A549 (cell line): ENCODE measurements at regions not wholly inside any gene's neighbourhood (a gene's known extent, or its start where the extent isn't known, plus 50 kb on each side); places are given as distances from the start of the nearest gene placed in this dataset.
A peak's percentile ranks its signal among the peaks of the same experiment; 100 is the strongest.

Experiments used
- ATAC-seq, 2 experiments: fragments of 200-7000 bp in 1 of 2; fragments of >200 bp in 1 of 2; cut with Nextera tagmentation in 1 of 2; cut with Tn5 transposase in 1 of 2; 3 replicates each; pipeline versions ENCODE4 v1.8.0 to v1.9.1; 2018 to 2020; ENCODE audit warnings: mild to moderate bottlenecking in 1 of 2, moderate library complexity in 1 of 2
- CTCF ChIA-PET: fragments of 300-600 bp; sonication (Branson Sonifier 250); formaldehyde crosslinking; extraction: SDS; loops from one replicate; lab custom pipeline; 2021; ENCODE audit warnings: antibody characterized with exemption, inconsistent platforms; lab: Yijun Ruan, JAX
- POLR2A ChIA-PET: fragments of 350-600 bp; formaldehyde crosslinking; extraction: SDS; loops from one replicate; lab custom pipeline; 2021; ENCODE audit warnings: antibody characterized with exemption, inconsistent platforms; lab: Yijun Ruan, JAX
- DNase-seq, 2 experiments: peaks; one replicate each; pipeline versions ENCODE4 v3.0.0 to v3.0.0-alpha.2; 2011 to 2016; ENCODE audit warnings: low read depth in 1 of 2, low spot score in 1 of 2
- FAIRE-seq: peaks from 2 replicates; lab custom pipeline; 2011; peaks lifted over from hg19 to GRCh38; lab: Jason Lieb, UNC
- H3K27ac ChIP-seq, 2 experiments: fragments of >200 bp; sonication (Bioruptor Twin); formaldehyde crosslinking; 3 replicates each; pipeline ENCODE4 v1.5.1; 2016 to 2017
- H3K4me1 ChIP-seq: fragments of >200 bp; sonication (Bioruptor Twin); formaldehyde crosslinking; 3 replicates; pipeline ENCODE4 v1.6.1; 2016
- H3K4me2 ChIP-seq: fragments of >200 bp; sonication (Bioruptor Twin); formaldehyde crosslinking; 3 replicates; pipeline ENCODE4 v1.6.1; 2016
- H3K4me3 ChIP-seq: fragments of >200 bp; sonication (Bioruptor Twin); formaldehyde crosslinking; 3 replicates; pipeline ENCODE4 v1.5.1; 2016
- H3K9me3 ChIP-seq: fragments of >200 bp; sonication (Bioruptor Twin); formaldehyde crosslinking; 3 replicates; pipeline ENCODE4 v1.6.1; 2016
- CBX2 ChIP-seq: fragments of 200-600 bp; sonication (generic); IDR thresholded peaks from 2 replicates; pipeline ENCODE4 v1.6.1; 2016; ENCODE audit warnings: low read depth, mild to moderate bottlenecking, borderline replicate concordance
- CBX8 ChIP-seq: fragments of 200-600 bp; sonication (generic); IDR thresholded peaks from 2 replicates; pipeline ENCODE4 v1.6.1; 2016
- CHD2 ChIP-seq: fragments of 150-350 bp; IDR thresholded peaks from 2 replicates; pipeline ENCODE4 v1.6.1; 2014; ENCODE audit warnings: low read length; ENCODE audit not compliant: partially characterized antibody
- CHD4 ChIP-seq: fragments of 200-600 bp; sonication (generic); IDR thresholded peaks from 2 replicates; pipeline ENCODE4 v1.6.1; 2016; ENCODE audit warnings: antibody characterized with exemption, mild to moderate bottlenecking, borderline replicate concordance
- EHF ChIP-seq: fragments of 250-450 bp; sonication (Bioruptor Pico); IDR thresholded peaks from 2 replicates; pipeline ENCODE4 v1.5.0; 2020; ENCODE audit warnings: mild to moderate bottlenecking
- EHMT2 ChIP-seq: fragments of 200-600 bp; sonication (generic); IDR thresholded peaks from 2 replicates; pipeline ENCODE4 v1.6.1; 2016; ENCODE audit warnings: antibody characterized with exemption, low read depth, mild to moderate bottlenecking, moderate library complexity
- FOSL2 ChIP-seq, 2 experiments: fragments of 450-650 bp in 1 of 2; fragments of >200 bp in 1 of 2; sonication (Bioruptor Twin) in 1 of 2; formaldehyde crosslinking; IDR thresholded peaks; 2 replicates each; pipeline versions ENCODE4 v1.5.0 to v1.6.1; 2016 to 2020; ENCODE audit warnings: mild to moderate bottlenecking in 1 of 2, moderate library complexity in 1 of 2
- GATA3 ChIP-seq: IDR thresholded peaks from 2 replicates; pipeline ENCODE4 v1.6.1; 2012; ENCODE audit warnings: borderline replicate concordance
- HDAC2 ChIP-seq: fragments of 200-600 bp; sonication (generic); IDR thresholded peaks from 2 replicates; pipeline ENCODE4 v1.6.1; 2016
- HEYL ChIP-seq: fragments of 250-450 bp; sonication (Bioruptor Pico); IDR thresholded peaks from 2 replicates; pipeline ENCODE4 v1.8.0; 2021; ENCODE audit warnings: mild to moderate bottlenecking, moderate library complexity
- HOXB5 ChIP-seq: fragments of 250-450 bp; sonication (Bioruptor Pico); IDR thresholded peaks from 2 replicates; pipeline ENCODE4 v1.5.0; 2020; ENCODE audit warnings: mild to moderate bottlenecking, moderate library complexity
- KDM5A ChIP-seq: fragments of 200-600 bp; sonication (generic); IDR thresholded peaks from 2 replicates; pipeline ENCODE4 v1.6.1; 2016; ENCODE audit warnings: antibody characterized with exemption, mild to moderate bottlenecking
- MAZ ChIP-seq: fragments of 150-350 bp; IDR thresholded peaks from 2 replicates; pipeline ENCODE4 v1.6.1; 2014; ENCODE audit warnings: antibody characterized with exemption, low read depth, low read length, borderline replicate concordance
- MYC ChIP-seq: IDR thresholded peaks from 2 replicates; pipeline ENCODE4 v1.6.1; 2012; ENCODE audit warnings: mild to moderate bottlenecking, inconsistent platforms, low read length, improper control_type of control experiment, borderline replicate concordance
- NPAS2 ChIP-seq: fragments of 250-450 bp; sonication (Bioruptor Pico); IDR thresholded peaks from 2 replicates; pipeline ENCODE4 v1.8.0; 2022; ENCODE audit warnings: mild to moderate bottlenecking, moderate library complexity, borderline replicate concordance
- PHF8 ChIP-seq: fragments of 200-600 bp; sonication (generic); IDR thresholded peaks from 2 replicates; pipeline ENCODE4 v1.6.1; 2016; ENCODE audit warnings: low read depth, mild to moderate bottlenecking, antibody characterized with exemption, moderate library complexity, borderline replicate concordance
- RARB ChIP-seq: fragments of 250-450 bp; sonication (Bioruptor Pico); IDR thresholded peaks from 2 replicates; pipeline ENCODE4 v1.8.0; 2021; ENCODE audit warnings: mild to moderate bottlenecking, moderate library complexity
- ZFP36 ChIP-seq: fragments of 450-650 bp; IDR thresholded peaks from 2 replicates; pipeline ENCODE4 v1.6.1; 2014; ENCODE audit warnings: borderline replicate concordance; ENCODE audit not compliant: partially characterized antibody
- WGBS: methylation state at CpG from one replicate; pipeline ENCODE4 v1.1.6; 2017; ENCODE audit errors: missing lambda C conversion rate; 5-methylcytosine and 5-hydroxymethylcytosine counted together
- TF ChIP-seq, protein P1 (sequence below): fragments of >200 bp; sonication (Bioruptor Twin); formaldehyde crosslinking; IDR thresholded peaks from 3 replicates; pipeline ENCODE4 v1.6.1; 2016
- TF ChIP-seq, protein P2 (sequence below): fragments of 250-450 bp; sonication (Bioruptor Pico); IDR thresholded peaks from 2 replicates; pipeline ENCODE4 v1.5.0; 2020; ENCODE audit warnings: low read depth, mild to moderate bottlenecking, moderate library complexity
- TF ChIP-seq, protein P3 (sequence below): fragments of 150-350 bp; IDR thresholded peaks from 2 replicates; pipeline ENCODE4 v1.6.1; 2014; ENCODE audit warnings: low read depth, mild to moderate bottlenecking, low read length

DNA sequence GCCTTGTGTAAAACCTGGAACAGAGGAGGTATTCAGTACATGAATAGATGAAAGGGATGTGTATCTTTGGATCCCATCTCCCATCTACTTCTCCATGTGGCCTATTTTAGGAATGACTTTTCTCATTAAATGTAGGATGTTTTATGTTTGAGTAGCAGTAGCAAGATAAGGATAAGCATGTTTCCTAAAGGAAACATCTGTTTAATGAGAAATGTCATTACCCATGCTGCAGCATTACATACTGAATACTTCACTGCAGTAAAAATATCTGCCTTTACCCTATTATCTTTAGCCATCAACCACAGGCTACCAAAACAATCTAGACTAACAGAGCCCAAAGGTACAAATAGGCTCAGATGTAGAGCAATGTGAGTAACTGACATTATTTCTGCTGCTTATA lies 419.2 kb upstream of the CYRIA start:
- TF ChIP-seq HEYL (CRISPR knock-in tag) (no peak), RARB (CRISPR knock-in tag) (no peak)
- TF ChIP-seq, all 56 proteins: peak for 0
- no peak for DNase-seq
- ATAC-seq: no peak
- ChIA-PET CTCF (no interaction called here), POLR2A (no interaction called here)
- FAIRE-seq: no peak
- Histone ChIP-seq H3K4me2 (no peak overlapping the region), H3K4me1 (no peaks in the 10 kb centered on the region), H3K9me3 (0 out of 3 replicates have a peak, but pooled peaks cover 4% of the 10 kb centered on the region), H3K4me3 (no peak overlapping the region), H3K27ac (no peak overlapping the region)

DNA sequence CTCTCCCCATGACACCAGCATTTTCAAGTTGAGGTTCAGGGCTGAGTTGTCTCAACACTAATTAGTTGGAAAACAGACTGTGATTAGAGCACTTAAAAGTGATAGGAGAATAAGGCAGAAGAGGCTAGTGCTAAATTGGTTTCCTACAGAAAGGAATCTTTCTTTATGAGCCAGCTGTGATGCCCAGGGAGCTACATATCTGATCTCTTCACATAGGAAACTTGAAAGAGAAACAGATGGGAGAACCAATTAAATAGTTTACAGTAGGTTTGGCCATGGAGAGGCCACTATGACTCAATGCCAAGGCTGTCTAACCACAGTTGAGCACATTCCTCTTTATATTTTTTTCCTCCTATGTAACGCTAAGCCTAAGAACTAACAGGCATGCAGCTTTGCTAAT lies 418.3 kb upstream of the CYRIA start:
- ChIA-PET POLR2A (no interaction called here), CTCF (no interaction called here)
- Histone ChIP-seq H3K27ac (no peak overlapping the region), H3K4me2 (no peak overlapping the region), H3K4me1 (no peaks in the 10 kb centered on the region), H3K4me3 (no peak overlapping the region), H3K9me3 (0 out of 3 replicates have a peak, but pooled peaks cover 6% of the 10 kb centered on the region)
- TF ChIP-seq HDAC2 (no peak), KDM5A (no peak), EHMT2 (no peak), CBX2 (no peak), MYC (no peak), PHF8 (no peak), FOSL2 (IDR thresholded peaks at IDR 0.05) (no peak), FOSL2 (CRISPR knock-in tag; IDR thresholded peaks at IDR 0.05) (no peak)
- TF ChIP-seq, protein P1, sequence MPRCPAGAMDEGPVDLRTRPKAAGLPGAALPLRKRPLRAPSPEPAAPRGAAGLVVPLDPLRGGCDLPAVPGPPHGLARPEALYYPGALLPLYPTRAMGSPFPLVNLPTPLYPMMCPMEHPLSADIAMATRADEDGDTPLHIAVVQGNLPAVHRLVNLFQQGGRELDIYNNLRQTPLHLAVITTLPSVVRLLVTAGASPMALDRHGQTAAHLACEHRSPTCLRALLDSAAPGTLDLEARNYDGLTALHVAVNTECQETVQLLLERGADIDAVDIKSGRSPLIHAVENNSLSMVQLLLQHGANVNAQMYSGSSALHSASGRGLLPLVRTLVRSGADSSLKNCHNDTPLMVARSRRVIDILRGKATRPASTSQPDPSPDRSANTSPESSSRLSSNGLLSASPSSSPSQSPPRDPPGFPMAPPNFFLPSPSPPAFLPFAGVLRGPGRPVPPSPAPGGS: no peak
- TF ChIP-seq, protein P2, sequence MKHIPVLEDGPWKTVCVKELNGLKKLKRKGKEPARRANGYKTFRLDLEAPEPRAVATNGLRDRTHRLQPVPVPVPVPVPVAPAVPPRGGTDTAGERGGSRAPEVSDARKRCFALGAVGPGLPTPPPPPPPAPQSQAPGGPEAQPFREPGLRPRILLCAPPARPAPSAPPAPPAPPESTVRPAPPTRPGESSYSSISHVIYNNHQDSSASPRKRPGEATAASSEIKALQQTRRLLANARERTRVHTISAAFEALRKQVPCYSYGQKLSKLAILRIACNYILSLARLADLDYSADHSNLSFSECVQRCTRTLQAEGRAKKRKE: no peak
- 79% methylated on average over 1 of the region's 1 CpG for WGBS
- ATAC-seq (no peak), FAIRE-seq (no peak), DNase-seq (no peak)

DNA sequence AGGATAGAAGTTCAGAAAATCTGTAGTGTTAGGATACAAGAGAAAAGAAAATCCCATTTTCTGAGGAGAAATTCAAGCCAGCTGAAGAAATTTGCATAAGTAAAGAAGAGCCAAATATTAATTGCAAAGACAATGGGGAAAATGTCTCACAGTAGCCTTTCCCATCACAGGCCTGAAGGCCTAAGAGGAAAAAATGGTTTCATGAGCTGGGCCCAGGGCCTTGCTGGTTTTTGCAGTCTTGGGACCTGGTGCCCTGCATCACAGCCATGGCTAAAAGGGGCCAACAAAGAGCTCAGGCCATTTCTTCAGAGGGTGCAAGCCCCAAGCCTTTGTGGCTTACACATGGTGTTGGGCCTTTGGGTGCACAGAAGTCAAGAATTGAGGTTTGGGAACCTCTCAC lies 413.6 kb upstream of the CYRIA start:
- Histone ChIP-seq H3K4me3 (no peak overlapping the region), H3K9me3 (0 out of 3 replicates have a peak, but pooled peaks cover 6% of the 10 kb centered on the region), H3K4me1 (no peaks in the 10 kb centered on the region), H3K4me2 (no peak overlapping the region), H3K27ac (no peak overlapping the region)
- DNase-seq: no peak
- no peak for FAIRE-seq
- ChIA-PET POLR2A (no interaction called here), CTCF (no interaction called here)
- no peak for ATAC-seq
- TF ChIP-seq ZFP36: peak; percentile 27
- no peak for TF ChIP-seq CHD4

DNA sequence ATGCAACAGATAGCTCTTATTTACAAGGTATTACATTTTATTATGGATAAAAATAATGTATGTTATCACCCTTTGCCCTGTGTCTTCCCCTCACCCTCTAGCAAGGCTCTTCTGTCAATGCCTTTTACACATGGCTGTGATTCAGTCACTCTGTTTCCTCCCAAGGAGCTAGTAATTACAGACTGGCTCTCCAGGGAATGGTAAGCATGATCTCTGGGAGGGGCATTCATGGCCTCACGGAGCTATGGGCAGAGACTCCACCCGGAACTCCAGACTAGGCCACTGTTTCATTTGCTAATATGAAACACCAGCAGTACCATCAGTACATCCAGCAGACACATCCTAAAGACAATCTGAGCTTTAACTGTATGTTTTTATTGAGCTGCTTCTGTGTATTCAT lies 410.9 kb upstream of the CYRIA start:
- CTCF ChIA-PET: no interaction called here
- Histone ChIP-seq H3K4me1 (no peaks in the 10 kb centered on the region), H3K27ac (no peak overlapping the region), H3K9me3 (0 out of 3 replicates have a peak, but pooled peaks cover 9% of the 10 kb centered on the region), H3K4me3 (no peak overlapping the region), H3K4me2 (no peak overlapping the region)
- DNase-seq (no peak), ATAC-seq (no peak), FAIRE-seq (no peak)
- POLR2A ChIA-PET: no interaction called here
- TF ChIP-seq CBX8 (no peak), HOXB5 (CRISPR knock-in tag) (no peak), CHD2 (no peak), NPAS2 (CRISPR knock-in tag) (no peak), MAZ (no peak), MYC (no peak), HDAC2 (no peak), EHF (no peak), GATA3 (no peak)
- TF ChIP-seq, protein P3, sequence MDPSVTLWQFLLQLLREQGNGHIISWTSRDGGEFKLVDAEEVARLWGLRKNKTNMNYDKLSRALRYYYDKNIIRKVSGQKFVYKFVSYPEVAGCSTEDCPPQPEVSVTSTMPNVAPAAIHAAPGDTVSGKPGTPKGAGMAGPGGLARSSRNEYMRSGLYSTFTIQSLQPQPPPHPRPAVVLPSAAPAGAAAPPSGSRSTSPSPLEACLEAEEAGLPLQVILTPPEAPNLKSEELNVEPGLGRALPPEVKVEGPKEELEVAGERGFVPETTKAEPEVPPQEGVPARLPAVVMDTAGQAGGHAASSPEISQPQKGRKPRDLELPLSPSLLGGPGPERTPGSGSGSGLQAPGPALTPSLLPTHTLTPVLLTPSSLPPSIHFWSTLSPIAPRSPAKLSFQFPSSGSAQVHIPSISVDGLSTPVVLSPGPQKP: no peak
- TF ChIP-seq, protein P2: no peak
- WGBS: 0% methylated on average over 2 of the region's 2 CpGs
